Coronary artery (tissue), 2 donors: ENCODE measurements at regions not wholly inside any gene's neighbourhood (a gene's known extent, or its start where the extent isn't known, plus 50 kb on each side); places are given as distances from the start of the nearest gene placed in this dataset.
"Not testable (repeated sequence)": the region's sequence is repeated elsewhere in the genome, so short reads cannot be mapped to it uniquely, and the experiment has no call there.

Experiments used
- DNase-seq: peaks from one replicate; pipeline ENCODE4 v3.0.0-alpha.2; 2017; ENCODE audit warnings: low spot score
- H3K27ac ChIP-seq, 2 donors: fragments of 200-600 bp; sonication (generic); one replicate each; pipeline ENCODE4 v1.5.1; 2016 to 2019
- H3K4me3 ChIP-seq: fragments of 200-600 bp; sonication (generic); 2 replicates; pipeline ENCODE4 v1.5.1; 2016; ENCODE audit warnings: mild to moderate bottlenecking, moderate library complexity
- TF ChIP-seq, protein P1 (sequence below): fragments of 200-600 bp; sonication (generic); IDR thresholded peaks from one replicate; pipeline ENCODE4 v1.5.1; 2019; ENCODE audit warnings: antibody characterized with exemption

DNA sequence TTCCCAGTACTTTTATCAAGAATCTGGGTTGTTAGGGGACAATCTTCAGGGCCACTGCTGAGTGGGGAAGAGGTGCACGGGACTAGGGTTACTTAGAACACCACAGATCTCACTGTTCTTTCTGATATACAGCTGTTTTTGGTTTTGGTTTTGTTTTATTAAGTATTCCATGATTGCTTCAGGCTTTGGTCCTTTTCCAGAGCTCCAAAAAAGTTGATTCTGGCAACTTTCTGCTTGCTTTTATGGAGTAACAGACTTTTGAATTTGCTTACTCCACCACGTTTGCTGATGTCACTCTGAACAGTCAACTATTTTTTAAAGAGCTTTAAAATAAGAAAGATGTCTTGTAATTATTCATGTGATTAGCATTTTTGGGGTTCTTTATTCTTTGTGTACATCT lies 368.1 kb upstream of the FOXG1 start:
- Histone ChIP-seq H3K27ac (no peak overlapping the region), H3K4me3 (no peak overlapping the region)
- TF ChIP-seq, protein P1, sequence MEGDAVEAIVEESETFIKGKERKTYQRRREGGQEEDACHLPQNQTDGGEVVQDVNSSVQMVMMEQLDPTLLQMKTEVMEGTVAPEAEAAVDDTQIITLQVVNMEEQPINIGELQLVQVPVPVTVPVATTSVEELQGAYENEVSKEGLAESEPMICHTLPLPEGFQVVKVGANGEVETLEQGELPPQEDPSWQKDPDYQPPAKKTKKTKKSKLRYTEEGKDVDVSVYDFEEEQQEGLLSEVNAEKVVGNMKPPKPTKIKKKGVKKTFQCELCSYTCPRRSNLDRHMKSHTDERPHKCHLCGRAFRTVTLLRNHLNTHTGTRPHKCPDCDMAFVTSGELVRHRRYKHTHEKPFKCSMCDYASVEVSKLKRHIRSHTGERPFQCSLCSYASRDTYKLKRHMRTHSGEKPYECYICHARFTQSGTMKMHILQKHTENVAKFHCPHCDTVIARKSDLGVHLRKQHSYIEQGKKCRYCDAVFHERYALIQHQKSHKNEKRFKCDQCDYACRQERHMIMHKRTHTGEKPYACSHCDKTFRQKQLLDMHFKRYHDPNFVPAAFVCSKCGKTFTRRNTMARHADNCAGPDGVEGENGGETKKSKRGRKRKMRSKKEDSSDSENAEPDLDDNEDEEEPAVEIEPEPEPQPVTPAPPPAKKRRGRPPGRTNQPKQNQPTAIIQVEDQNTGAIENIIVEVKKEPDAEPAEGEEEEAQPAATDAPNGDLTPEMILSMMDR: no peak
- DNase-seq: no peak

DNA sequence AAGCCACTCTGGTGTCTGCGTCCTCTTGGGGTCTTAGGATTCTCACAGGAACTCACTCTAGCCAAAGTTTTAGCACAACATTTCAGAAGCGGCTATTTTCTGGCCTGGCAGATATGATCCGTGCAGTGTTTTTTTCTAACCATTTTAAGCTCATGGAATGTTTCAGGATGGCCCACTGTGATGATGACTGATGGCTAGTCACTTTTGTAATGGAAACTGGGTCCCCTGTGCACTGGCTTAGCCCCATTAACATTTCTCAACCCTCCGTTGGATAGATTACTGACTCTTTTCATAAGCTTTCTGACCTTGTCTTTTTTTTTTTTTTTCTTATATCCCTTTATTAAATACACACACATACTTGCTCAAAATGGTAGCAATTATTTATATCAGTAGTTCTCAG lies 364.9 kb upstream of the FOXG1 start:
- H3K27ac ChIP-seq, H3K4me3 ChIP-seq, DNase-seq: not testable (repeated sequence)

DNA sequence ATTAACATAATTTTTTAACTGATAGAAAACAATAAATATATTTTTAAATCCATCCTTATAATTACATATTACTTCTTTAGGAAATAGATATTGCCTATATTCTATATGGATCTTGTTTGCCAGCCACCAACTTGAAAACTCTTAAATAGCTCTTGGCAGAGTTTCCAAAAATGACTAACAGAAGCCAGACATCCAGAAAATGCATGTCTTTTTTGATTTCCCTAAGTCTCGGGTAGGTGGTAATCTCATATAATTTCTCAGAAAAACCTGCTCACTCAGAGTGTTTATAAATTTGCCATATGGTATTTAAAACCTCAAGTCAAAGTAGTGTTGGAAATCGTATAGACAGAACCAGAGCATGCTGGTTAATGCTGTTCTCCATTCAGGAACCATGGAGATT lies 360.4 kb upstream of the FOXG1 start:
- no peak for DNase-seq

DNA sequence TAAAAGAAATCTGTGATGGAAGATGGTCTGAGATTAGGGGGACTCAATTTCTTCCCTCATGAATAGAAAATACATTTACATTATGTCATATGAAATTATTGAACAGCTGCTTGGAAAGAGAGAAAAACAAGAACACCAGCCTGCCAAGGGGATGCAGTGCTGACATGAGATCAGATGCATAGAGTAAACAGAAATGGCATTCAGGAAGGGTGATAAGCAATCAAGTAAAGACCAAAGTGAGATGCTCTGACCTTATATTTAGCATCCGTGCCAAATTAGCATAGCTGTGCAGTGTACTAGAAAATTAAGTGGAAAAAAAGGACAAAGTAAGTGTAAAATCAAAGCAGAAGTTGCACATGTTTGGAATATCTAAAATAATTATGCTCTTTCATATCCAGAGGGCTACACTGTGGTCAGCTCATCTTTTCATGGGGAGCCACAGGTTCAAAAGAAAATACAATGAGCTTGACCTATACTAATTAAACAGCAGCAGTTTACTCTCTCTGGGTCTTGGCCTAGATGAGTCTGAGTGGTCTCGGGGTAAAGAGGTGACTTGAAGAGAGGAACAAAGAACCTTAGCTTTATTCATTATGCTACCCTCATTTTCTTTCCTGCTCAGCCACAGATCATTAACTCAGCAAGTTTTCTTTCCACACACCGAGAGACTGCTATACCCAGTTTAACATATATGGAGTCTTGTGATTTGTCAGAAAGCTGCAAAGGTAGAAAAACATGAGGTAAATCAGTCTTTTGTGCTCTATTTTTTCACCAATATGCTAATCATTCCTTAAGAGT lies 359.4 kb upstream of the FOXG1 start:
- Histone ChIP-seq H3K4me3 (no peak overlapping the region), H3K27ac (no peak overlapping the region)
- no peak for DNase-seq
- TF ChIP-seq, protein P1: no peak

More for the DNA sequence above, 360.4 kb upstream of the FOXG1 start:
- Histone ChIP-seq H3K27ac (no peak overlapping the region), H3K4me3 (no peak overlapping the region)
- TF ChIP-seq, protein P1: no peak

DNA sequence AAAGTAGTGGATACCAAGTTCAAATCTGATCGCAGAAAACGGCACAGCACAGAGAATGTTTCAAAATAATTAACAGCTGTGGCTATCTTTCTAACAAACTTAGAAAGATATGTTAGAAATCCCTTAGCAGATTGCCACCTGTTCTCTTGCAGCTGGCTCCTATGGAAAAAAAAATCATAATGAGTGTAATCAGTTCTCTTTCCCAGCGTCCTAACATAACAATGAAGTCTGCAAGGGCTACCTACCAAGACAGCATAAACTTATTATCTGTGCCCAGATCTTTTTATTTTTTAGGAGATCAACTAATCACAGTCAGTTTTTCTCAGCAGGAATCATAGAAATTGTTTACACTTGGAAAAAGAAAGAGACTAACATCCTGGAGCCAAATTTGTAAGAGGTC lies 358.6 kb upstream of the FOXG1 start:
- no peak for DNase-seq
- no peak overlapping the region for H3K4me3 ChIP-seq
- no peak overlapping the region for H3K27ac ChIP-seq
- TF ChIP-seq, protein P1: no peak

DNA sequence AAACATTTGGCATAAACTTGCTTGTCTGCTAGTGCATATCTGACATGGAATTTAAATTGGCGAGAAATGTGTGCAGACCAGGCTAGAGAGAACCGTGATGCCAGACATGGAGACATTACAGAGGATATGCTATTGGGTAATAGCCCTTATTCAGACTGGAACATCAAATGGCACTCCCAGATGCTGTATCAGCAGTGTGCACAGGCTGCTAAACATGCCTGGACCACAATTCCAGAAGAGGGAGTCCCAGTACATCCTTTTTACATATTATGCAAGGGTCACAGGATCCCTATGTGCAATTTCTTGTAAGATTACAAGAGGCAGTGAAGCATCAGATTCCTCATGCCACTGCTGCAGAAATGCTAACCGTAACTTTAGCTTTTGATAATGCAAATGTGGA lies 354.5 kb upstream of the FOXG1 start:
- no peak overlapping the region for H3K27ac ChIP-seq
- no peak for DNase-seq

DNA sequence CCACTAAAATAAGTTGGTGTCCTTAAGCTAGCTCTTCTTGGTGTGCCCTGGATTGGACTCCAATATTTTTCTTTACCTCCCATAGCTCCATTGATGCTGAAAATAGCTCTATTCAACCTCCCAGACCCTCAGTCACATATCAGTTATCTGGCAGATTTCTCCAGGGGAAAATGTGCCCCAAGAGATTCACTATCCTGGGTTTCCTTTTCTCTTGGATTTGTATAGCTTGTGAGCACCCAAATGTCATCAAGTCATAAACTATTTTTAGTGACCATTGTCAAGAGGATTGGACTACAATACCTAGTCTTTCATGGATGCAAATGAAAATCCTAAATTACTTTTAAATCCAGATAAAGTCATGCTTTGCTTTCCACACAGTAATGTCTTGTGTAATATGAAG lies 339.6 kb upstream of the FOXG1 start:
- DNase-seq: no peak
- Histone ChIP-seq H3K4me3 (no peak overlapping the region), H3K27ac (no peak overlapping the region)
- TF ChIP-seq, protein P1: no peak

More for the DNA sequence above, 354.5 kb upstream of the FOXG1 start:
- H3K4me3 ChIP-seq: no peak overlapping the region
- TF ChIP-seq, protein P1: no peak
